GM12864 (cell line): ENCODE measurements at regions not wholly inside any gene's neighbourhood (a gene's known extent, or its start where the extent isn't known, plus 50 kb on each side); places are given as distances from the start of the nearest gene placed in this dataset.

Experiments used
- DNase-seq: peaks from one replicate; pipeline ENCODE4 v3.0.0-alpha.2; 2011; ENCODE audit warnings: low read depth
- H3K4me3 ChIP-seq: 2 replicates; pipeline ENCODE4 v1.5.1; 2011; ENCODE audit warnings: mild to moderate bottlenecking, low read depth, low read length, control low read depth
- TF ChIP-seq, protein P1 (sequence below): IDR thresholded peaks from 2 replicates; pipeline ENCODE4 v1.5.1; 2011; ENCODE audit warnings: low read depth, mild to moderate bottlenecking, moderate library complexity, low read length, control low read depth, inconsistent platforms; ENCODE audit errors: missing control alignments

- TF ChIP-seq, protein P1, sequence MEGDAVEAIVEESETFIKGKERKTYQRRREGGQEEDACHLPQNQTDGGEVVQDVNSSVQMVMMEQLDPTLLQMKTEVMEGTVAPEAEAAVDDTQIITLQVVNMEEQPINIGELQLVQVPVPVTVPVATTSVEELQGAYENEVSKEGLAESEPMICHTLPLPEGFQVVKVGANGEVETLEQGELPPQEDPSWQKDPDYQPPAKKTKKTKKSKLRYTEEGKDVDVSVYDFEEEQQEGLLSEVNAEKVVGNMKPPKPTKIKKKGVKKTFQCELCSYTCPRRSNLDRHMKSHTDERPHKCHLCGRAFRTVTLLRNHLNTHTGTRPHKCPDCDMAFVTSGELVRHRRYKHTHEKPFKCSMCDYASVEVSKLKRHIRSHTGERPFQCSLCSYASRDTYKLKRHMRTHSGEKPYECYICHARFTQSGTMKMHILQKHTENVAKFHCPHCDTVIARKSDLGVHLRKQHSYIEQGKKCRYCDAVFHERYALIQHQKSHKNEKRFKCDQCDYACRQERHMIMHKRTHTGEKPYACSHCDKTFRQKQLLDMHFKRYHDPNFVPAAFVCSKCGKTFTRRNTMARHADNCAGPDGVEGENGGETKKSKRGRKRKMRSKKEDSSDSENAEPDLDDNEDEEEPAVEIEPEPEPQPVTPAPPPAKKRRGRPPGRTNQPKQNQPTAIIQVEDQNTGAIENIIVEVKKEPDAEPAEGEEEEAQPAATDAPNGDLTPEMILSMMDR = no peak
- no peak for DNase-seq
- no peak overlapping the region for H3K4me3 ChIP-seq
Measured at GRCh38 chr10:117635826-117636225, 93.3 kb downstream of the EMX2 start.

GRCh38 chr10:117638200-117638599, 95.7 kb downstream of the EMX2 start:
- DNase-seq = no peak
- TF ChIP-seq, protein P1 = no peak
- no peak overlapping the region for H3K4me3 ChIP-seq

DNA sequence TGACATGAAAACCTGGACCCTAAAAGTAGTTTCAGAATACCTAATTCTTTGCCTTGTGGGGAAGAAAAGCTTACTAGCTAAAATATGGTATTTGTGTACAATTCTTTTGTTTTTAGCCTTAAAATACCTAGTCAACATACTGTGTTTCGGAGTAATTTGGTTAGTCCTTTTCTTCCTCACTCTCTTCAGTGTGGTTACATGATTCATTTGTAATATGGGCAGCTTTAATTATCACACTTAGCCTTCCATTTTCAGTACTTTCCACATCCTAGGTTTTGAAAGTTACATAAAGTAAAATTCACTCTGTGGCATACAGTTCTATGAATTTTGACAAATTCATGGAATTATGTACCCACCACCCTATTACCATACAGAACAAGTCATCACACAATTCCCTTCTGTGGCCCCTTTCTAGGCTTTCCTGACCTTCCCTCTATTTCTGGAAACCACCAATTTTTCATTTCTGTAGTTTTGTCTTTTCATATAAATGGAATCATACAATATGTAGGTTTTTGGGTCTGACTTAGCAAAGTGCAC, 96.2 kb downstream of the EMX2 start:
- H3K4me3 ChIP-seq = no peak overlapping the region
- no peak for DNase-seq
- TF ChIP-seq, protein P1 = no peak

GRCh38 chr10:117640406-117640805, 97.9 kb downstream of the EMX2 start:
- no peak for DNase-seq
- TF ChIP-seq, protein P1 = no peak
- no peak overlapping the region for H3K4me3 ChIP-seq

DNA sequence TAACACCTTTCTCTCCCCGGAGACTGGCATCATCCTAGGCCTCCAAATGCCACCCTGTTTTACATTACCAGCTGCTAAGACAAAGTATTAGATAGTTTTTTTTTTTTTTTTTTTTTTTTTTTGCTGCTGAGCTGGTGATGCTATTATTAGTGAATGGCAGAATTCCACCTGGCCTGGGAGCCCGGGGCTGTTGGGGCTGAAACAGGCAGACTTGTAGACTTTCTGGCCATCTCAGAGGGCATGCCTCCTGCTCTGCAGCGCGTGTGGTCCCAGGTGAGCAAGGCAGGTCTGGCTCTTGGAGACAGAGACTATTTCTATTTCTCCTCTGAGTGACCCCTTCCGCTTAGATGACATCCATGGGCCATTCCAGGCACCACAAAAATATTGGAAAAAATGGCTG, 104.2 kb downstream of the EMX2 start:
- TF ChIP-seq, protein P1 = no peak
- no peak for DNase-seq
- no peak overlapping the region for H3K4me3 ChIP-seq

GRCh38 chr10:117647306-117647705, 104.8 kb downstream of the EMX2 start:
- no peak overlapping the region for H3K4me3 ChIP-seq
- DNase-seq = no peak
- TF ChIP-seq, protein P1 = no peak

DNA sequence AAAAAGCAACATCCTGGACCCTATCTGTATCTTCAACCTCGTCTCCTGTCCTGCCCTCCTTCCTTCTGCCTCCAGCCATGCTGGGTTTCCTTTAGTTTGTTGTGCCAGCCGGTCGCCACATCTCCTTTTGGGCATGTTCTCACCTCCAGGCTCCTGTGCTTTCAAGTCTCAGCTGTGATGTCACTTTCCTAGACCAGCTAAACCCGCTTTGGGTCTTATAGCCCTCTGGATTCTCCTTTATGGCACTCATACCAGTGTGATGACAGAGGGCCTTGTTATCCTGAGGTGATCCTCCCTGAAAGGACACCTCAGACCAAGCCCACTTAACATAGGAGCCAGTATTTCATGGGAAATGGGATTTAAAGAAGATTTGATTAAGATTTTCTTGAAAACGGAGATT, 108.6 kb downstream of the EMX2 start:
- no peak overlapping the region for H3K4me3 ChIP-seq
- TF ChIP-seq, protein P1 = no peak
- no peak for DNase-seq
